IMR-90 (cell line): ENCODE measurements at regions not wholly inside any gene's neighbourhood (a gene's known extent, or its start where the extent isn't known, plus 50 kb on each side); places are given as distances from the start of the nearest gene placed in this dataset.
"Not testable (repeated sequence)": the region's sequence is repeated elsewhere in the genome, so short reads cannot be mapped to it uniquely, and the experiment has no call there.

Source experiments
- FOS ChIP-seq: fragments of 150-350 bp; IDR thresholded peaks from 2 replicates; pipeline ENCODE4 v1.6.1; 2016; ENCODE audit warnings: low read depth, low read length
- MAFK ChIP-seq: IDR thresholded peaks from 2 replicates; pipeline ENCODE4 v1.6.1; 2012; ENCODE audit warnings: low read depth, low read length, improper control_type of control experiment
- USF2 ChIP-seq: fragments of 150-350 bp; IDR thresholded peaks from 2 replicates; pipeline ENCODE4 v1.6.1; 2017; ENCODE audit warnings: mild to moderate bottlenecking, antibody characterized with exemption, low read length, low read depth

- TF ChIP-seq FOS, MAFK, USF2: not testable (repeated sequence)
Measured at GRCh38 chrX:138990425-138990824, 278.9 kb upstream of the FGF13 start.
